ENCODE measurements at regions not wholly inside any gene's neighbourhood (a gene's known extent, or its start where the extent isn't known, plus 50 kb on each side); places are given as distances from the start of the nearest gene placed in this dataset.
A peak's percentile ranks its signal among the peaks of the same experiment; 100 is the strongest.

DNA sequence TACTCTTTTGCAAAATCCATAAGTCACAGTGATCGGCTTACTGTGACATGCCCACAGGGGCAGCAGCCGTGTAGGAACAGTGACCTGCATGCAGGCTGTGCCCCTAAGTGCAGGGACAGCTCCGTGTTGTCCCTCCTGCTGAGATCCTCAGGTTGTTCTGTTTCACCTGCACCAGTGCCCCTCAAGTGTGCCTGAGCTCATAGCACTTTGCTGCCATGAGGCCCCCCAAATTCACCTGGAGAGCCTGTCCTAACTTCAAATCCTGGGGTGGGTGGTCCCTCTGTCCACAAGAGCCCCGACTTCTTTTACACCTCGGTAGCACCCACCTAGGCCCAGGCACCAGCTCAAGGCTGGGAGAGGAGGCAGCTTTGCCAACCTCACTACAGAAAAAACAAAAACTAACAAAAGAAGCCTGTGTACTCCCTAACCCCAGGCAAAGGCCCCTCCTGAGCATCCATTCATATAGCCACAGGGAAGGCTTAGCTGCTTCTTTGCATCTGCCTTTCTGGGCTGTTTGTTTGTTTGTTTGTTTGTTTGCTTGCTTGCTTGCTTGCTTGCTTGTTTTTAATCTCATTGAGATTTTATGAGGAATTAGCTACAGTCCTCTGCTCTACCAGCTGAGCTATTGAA is 214.5 kb downstream of the AUH start:
- H3K4me3 ChIP-seq: no peak overlapping the region
- ATAC-seq (replicated peaks in 6 of 8): no peak
- H3K4me1 ChIP-seq (replicated peaks in 1 of 2): no peaks in the 10 kb centered on the region
- in situ Hi-C loops (cut with MboI; ENCODE audit: low pct_unique_long_range_greater_than_20kb in 2 of 9, low sequenced_read_pairs in 9 of 9, unreplicated experiment in 9 of 9): no loop called here
- no peak overlapping the region for H3K27ac ChIP-seq
- 60 to 100% (median 90%) methylated on average over 1 to 2 of the region's 5 CpGs; no CpG with 5 or more reads in 4 of the 10 experiments for WGBS, 10 experiments

- H3K4me3 ChIP-seq: no peak overlapping the region
- H3K4me1 ChIP-seq (replicated peaks in 1 of 2): no peaks in the 10 kb centered on the region
- no peak overlapping the region for H3K27ac ChIP-seq
- ATAC-seq (replicated peaks in 6 of 8): no peak
- WGBS, 10 experiments: 79 to 100% (median 96%) methylated on average over 1 to 3 of the region's 4 CpGs
- in situ Hi-C loops (cut with MboI; ENCODE audit: low pct_unique_long_range_greater_than_20kb in 2 of 9, low sequenced_read_pairs in 9 of 9, unreplicated experiment in 9 of 9): no loop called here
Observed at GRCh38 chr9:91148306-91148705, 213.4 kb downstream of the AUH start.

DNA sequence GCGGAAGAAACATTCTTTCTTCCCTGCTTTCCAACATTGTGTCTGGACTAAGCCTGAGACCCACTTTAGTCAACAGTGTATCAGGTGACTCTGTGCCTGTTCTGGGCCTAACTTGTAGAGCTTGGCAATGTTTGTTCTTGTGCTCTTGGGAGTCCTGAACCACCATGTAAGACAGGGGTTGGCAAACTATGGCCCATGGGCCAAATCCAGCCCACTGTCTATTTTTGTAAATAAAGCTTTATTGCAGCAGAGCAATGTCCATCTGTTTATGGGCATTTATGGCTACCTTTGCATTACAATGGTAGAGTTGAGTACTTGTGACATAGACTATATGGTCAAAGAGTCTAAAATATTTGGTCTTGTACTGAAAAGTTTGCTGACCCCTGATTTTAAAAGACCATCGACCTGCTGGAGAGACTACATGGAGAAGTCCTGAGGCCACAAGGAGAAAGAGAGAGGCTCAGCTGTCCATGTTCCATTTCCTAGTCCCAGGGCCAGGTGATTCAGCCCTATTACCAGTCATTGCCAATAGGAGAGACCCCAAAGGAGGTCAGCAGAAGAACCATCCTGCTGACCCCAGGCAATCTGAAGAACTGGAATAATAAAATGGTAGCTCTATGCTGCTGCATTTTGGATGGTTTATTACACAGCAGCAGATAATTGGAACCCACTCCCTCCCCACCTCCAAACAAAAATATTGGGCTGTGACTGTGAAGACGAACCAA is 211.3 kb downstream of the AUH start:
- in situ Hi-C loops (cut with MboI; ENCODE audit: low pct_unique_long_range_greater_than_20kb in 2 of 9, low sequenced_read_pairs in 9 of 9, unreplicated experiment in 9 of 9): no loop called here
- no peaks in the 10 kb centered on the region for H3K4me1 ChIP-seq (replicated peaks in 1 of 2)
- no peak overlapping the region for H3K4me3 ChIP-seq
- ATAC-seq (replicated peaks in 6 of 8): no peak
- 60 to 100% (median 78%) methylated on average over 1 to 3 of the region's 3 CpGs; no CpG with 5 or more reads in 2 of the 10 experiments for WGBS, 10 experiments
- H3K27ac ChIP-seq: no peak overlapping the region

DNA sequence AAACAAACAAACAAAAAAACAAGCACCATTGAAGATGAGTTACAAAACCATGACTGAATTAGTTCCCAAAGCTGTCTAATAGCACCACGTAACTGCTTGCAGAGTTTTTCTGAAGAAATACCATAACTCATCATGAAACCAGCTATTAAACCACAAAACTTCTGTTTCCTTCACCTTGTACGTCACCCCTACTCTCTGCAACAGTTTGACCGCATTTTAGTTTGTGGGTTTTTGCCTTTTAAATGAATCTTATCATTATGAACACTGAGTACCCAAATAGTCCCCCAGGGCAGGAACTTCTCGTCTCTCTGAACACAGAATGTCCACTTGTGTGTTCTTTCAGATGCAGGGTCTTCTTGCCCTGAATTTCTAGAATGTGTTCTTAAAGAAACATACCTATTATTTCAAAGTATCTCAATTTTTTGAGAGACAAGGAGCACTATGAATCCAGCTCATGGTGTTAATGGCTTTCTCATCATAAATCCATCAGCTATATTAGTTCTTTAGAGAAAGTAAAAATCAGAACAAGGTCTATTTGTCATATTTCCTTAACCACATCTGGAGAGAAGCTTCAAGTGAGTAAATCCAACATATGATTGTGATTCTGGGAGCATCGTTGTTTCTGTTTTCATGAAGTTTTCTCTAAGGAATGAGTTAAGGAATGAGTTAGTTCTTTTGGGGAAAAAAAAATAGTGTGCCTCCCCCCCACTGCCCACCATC is 210.6 kb downstream of the AUH start:
- Histone ChIP-seq H3K27ac (no peak overlapping the region), H3K4me3 (no peak overlapping the region), H3K4me1 (replicated peaks in 1 of 2) (no peaks in the 10 kb centered on the region)
- 7 to 100% (median 75%) methylated on average over 2 to 5 of the region's 5 CpGs for WGBS, 10 experiments
- in situ Hi-C loops (cut with MboI; ENCODE audit: low pct_unique_long_range_greater_than_20kb in 2 of 9, low sequenced_read_pairs in 9 of 9, unreplicated experiment in 9 of 9): no loop called here
- no peak for ATAC-seq (replicated peaks in 6 of 8)

DNA sequence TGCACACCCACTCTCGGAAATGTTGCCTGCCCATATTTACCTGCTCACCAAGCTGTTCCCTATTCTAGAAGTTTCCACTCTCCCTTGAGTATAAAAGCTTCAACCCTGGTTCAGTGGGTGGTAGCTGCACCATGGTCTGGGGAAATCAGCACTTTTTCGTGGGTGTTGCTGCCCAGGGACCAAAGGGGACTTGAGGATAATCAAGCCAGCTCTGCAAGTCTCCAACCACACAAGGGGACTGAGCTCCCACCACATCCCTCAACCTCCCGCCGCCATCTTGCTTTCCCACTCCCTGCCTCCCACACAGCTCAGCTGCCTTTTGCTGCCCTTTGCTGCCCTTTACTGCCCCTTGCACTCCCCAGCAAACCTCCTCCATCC is 210.0 kb downstream of the AUH start:
- 14 to 100% (median 86%) methylated on average over 1 to 4 of the region's 4 CpGs; no CpG with 5 or more reads in 4 of the 10 experiments for WGBS, 10 experiments

DNA sequence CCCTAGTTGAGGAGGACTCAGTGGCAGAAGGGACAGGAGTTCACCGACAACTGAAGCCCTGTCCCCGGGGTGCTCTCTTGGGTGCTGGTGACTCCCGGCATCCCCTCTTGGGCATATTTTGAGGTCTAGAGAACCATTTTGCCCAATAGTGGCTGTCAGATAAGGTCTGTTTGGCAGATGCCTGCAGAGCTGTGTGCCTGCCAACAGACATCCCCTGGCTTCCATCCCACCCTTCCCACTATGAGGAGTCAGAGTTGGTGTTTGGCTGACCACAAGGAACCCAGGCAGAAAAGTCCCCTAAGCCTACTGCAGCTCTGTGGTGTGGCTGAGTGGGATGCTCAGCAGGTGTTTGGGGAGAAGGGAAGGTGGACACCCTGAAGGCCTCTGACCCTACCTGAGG is 207.0 kb downstream of the AUH start:
- no peaks in the 10 kb centered on the region for H3K4me1 ChIP-seq (replicated peaks in 1 of 2)
- in situ Hi-C loops (cut with MboI; ENCODE audit: low pct_unique_long_range_greater_than_20kb in 2 of 9, low sequenced_read_pairs in 9 of 9, unreplicated experiment in 9 of 9): no loop called here
- 50 to 100% (median 90%) methylated on average over 1 to 3 of the region's 3 CpGs; no CpG with 5 or more reads in 6 of the 10 experiments for WGBS, 10 experiments

More for the DNA sequence above, 210.0 kb downstream of the AUH start:
- Histone ChIP-seq H3K4me1 (replicated peaks in 1 of 2) (no peaks in the 10 kb centered on the region), H3K4me3 (no peak overlapping the region), H3K27ac (no peak overlapping the region)
- ATAC-seq (replicated peaks in 6 of 8): no peak
- in situ Hi-C loops (cut with MboI; ENCODE audit: low pct_unique_long_range_greater_than_20kb in 2 of 9, low sequenced_read_pairs in 9 of 9, unreplicated experiment in 9 of 9): no loop called here

GRCh38 chr9:91155181-91155580 is 206.5 kb downstream of the AUH start:
- no peak for ATAC-seq (replicated peaks in 6 of 8)
- in situ Hi-C loops (cut with MboI; ENCODE audit: low pct_unique_long_range_greater_than_20kb in 2 of 9, low sequenced_read_pairs in 9 of 9, unreplicated experiment in 9 of 9): no loop called here
- no peaks in the 10 kb centered on the region for H3K4me1 ChIP-seq (replicated peaks in 1 of 2)
- H3K4me3 ChIP-seq: no peak overlapping the region
- 83 to 94% (median 85%) methylated on average over 1 to 4 of the region's 6 CpGs; no CpG with 5 or more reads in 6 of the 10 experiments for WGBS, 10 experiments
- H3K27ac ChIP-seq: no peak overlapping the region

More for the DNA sequence above, 207.0 kb downstream of the AUH start:
- ATAC-seq (replicated peaks in 6 of 8): no peak
- Histone ChIP-seq H3K27ac (no peak overlapping the region), H3K4me3 (no peak overlapping the region)

- no peaks in the 10 kb centered on the region for H3K4me1 ChIP-seq (replicated peaks in 1 of 2)
- WGBS, 10 experiments: 20 to 100% (median 80%) methylated on average over 1 to 4 of the region's 7 CpGs; no CpG with 5 or more reads in 1 of the 10 experiments
- in situ Hi-C loops (cut with MboI; ENCODE audit: low pct_unique_long_range_greater_than_20kb in 2 of 9, low sequenced_read_pairs in 9 of 9, unreplicated experiment in 9 of 9): no loop called here
- H3K4me3 ChIP-seq: no peak overlapping the region
- no peak for ATAC-seq (replicated peaks in 6 of 8)
- H3K27ac ChIP-seq: no peak overlapping the region
Observed at GRCh38 chr9:91155746-91156376, 205.9 kb downstream of the AUH start.

DNA sequence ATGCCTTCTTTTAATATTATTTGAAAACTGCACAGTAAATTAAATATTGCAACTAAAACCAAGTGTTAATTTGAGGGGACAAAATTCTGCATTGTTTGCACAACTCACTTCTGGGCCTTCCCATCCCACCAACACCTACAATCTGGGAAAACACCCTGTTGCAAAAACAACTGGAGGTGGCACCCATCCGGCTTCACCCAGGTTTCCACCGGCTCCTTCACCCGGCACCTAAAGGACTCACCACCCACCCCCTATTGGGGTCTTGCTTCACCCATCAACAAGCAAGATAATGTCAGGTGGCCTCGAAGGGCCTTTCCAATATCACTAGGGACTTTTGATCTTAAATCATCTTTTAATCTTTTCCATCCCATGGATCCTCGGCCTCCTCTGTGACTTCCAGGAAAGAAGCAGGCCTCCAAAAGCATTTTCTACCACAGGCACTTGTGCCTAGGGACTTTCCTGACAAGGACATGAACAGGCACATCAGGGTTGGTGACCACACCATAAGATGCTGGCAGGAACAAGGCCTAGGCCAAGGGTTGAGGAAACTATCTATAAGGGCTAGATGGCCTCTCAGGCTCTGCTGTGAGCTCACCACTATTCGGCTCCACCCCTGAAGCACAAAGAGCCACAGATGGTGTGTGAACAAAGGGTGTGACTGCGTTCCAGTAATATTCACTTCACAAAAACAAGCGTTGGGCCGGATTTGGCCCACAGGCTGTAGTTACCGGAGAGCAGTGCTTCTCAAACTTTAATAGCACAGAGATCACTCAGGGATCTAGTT is 205.1 kb downstream of the AUH start:
- ATAC-seq (replicated peaks in 6 of 8): peak in 4 of 8 experiments; percentile 21 to 99 (median 98)
- WGBS, 10 experiments: 0 to 93% (median 63%) methylated on average over 1 to 8 of the region's 10 CpGs; no CpG with 5 or more reads in 1 of the 10 experiments
- Histone ChIP-seq H3K4me1 (replicated peaks in 1 of 2) (no peaks in the 10 kb centered on the region), H3K4me3 (no peak overlapping the region), H3K27ac (no peak overlapping the region)
- in situ Hi-C loops (cut with MboI; ENCODE audit: low pct_unique_long_range_greater_than_20kb in 2 of 9, low sequenced_read_pairs in 9 of 9, unreplicated experiment in 9 of 9): no loop called here

- peak in 1 of 8 experiments; percentile 68 for ATAC-seq (replicated peaks in 6 of 8)
- in situ Hi-C loops (cut with MboI; ENCODE audit: low pct_unique_long_range_greater_than_20kb in 2 of 9, low sequenced_read_pairs in 9 of 9, unreplicated experiment in 9 of 9): no loop called here
- Histone ChIP-seq H3K27ac (no peak overlapping the region), H3K4me1 (replicated peaks in 1 of 2) (peaks cover 0 to 5% of the 10 kb centered on the region in 2 donors), H3K4me3 (no peak overlapping the region)
- WGBS, 10 experiments: 63 to 100% (median 80%) methylated on average over 1 to 2 of the region's 2 CpGs; no CpG with 5 or more reads in 3 of the 10 experiments
Observed at GRCh38 chr9:91157883-91158282, 203.8 kb downstream of the AUH start.

GRCh38 chr9:91158286-91158685 is 203.4 kb downstream of the AUH start:
- WGBS, 10 experiments: 33 to 100% (median 84%) methylated on average over 1 to 6 of the region's 6 CpGs

DNA sequence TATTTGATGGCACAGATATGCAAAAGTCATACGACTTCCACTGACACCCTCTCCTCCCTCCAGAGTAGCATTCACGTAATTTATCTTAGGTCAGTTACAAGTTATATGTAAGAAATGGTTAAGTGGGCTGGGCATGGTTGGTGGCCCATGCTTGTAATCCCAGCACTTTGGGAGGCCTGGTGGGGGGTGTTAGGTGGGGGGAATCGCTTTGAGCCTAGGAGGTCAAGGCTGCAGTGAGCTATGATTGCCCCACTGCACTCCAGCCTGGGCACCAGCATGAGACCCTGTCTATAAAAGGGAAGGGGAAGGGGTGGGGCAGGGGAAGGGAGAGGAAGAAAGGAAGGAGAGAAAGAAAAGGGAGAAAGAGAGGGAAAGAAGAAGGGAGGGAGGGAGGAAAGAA is 202.8 kb downstream of the AUH start:
- WGBS, 10 experiments: 80 to 100% (median 90%) methylated on average over 1 to 2 of the region's 3 CpGs; no CpG with 5 or more reads in 3 of the 10 experiments
- in situ Hi-C loops (cut with MboI; ENCODE audit: low pct_unique_long_range_greater_than_20kb in 2 of 9, low sequenced_read_pairs in 9 of 9, unreplicated experiment in 9 of 9): no loop called here
- ATAC-seq (replicated peaks in 6 of 8): no peak
- Histone ChIP-seq H3K4me3 (no peak overlapping the region), H3K4me1 (replicated peaks in 1 of 2) (peaks cover 0 to 6% of the 10 kb centered on the region in 2 donors), H3K27ac (no peak overlapping the region)

More at GRCh38 chr9:91158286-91158685, 203.4 kb downstream of the AUH start:
- in situ Hi-C loops (cut with MboI; ENCODE audit: low pct_unique_long_range_greater_than_20kb in 2 of 9, low sequenced_read_pairs in 9 of 9, unreplicated experiment in 9 of 9): no loop called here
- peaks cover 0 to 6% of the 10 kb centered on the region in 2 donors for H3K4me1 ChIP-seq (replicated peaks in 1 of 2)
- no peak overlapping the region for H3K4me3 ChIP-seq
- no peak overlapping the region for H3K27ac ChIP-seq
- no peak for ATAC-seq (replicated peaks in 6 of 8)

Data from motor neuron (in vitro differentiated cells).